SK-N-SH (cell line): ENCODE measurements at regions not wholly inside any gene's neighbourhood (a gene's known extent, or its start where the extent isn't known, plus 50 kb on each side); places are given as distances from the start of the nearest gene placed in this dataset.

Experiments used
- CTCF ChIA-PET: fragments of 300-600, 350-600 bp; formaldehyde crosslinking; extraction: SDS; loops from one replicate; lab custom pipeline; 2021; lab: Yijun Ruan, JAX
- POLR2A ChIA-PET: fragments of 350-600 bp; sonication (Branson Sonifier 250); formaldehyde crosslinking; extraction: SDS; loops from one replicate; lab custom pipeline; 2020; ENCODE audit warnings: antibody characterized with exemption, inconsistent platforms; lab: Yijun Ruan, JAX
- DNase-seq: peaks from one replicate; pipeline ENCODE4 v3.0.0; 2012
- H2AFZ ChIP-seq: fragments of 200-600 bp; sonication (generic); 2 replicates; pipeline ENCODE4 v1.8.1; 2016; ENCODE audit warnings: antibody characterized with exemption, mild to moderate bottlenecking, low read depth
- H3F3A ChIP-seq: fragments of 200-600 bp; sonication (generic); replicated peaks from 2 replicates; pipeline ENCODE3; 2016; ENCODE audit warnings: antibody characterized with exemption, mild to moderate bottlenecking; ENCODE audit not compliant: insufficient read depth
- H3K27ac ChIP-seq, 2 experiments: fragments of 200-500 bp in 1 of 2; fragments of 200-600 bp in 1 of 2; sonication (Bioruptor generic) in 1 of 2; sonication (generic), shearing (Covaris generic) in 1 of 2; 2 replicates each; pipeline versions ENCODE4 v1.5.1 to v1.6.1; 2014 to 2016; ENCODE audit warnings: low read depth in 2 of 2, inconsistent platforms in 1 of 2, low read length in 1 of 2, mild to moderate bottlenecking in 1 of 2, mixed read lengths in 1 of 2
- H3K27me3 ChIP-seq: fragments of 200-600 bp; sonication (generic), shearing (Covaris generic); 2 replicates; pipeline ENCODE4 v1.6.1; 2016; ENCODE audit warnings: mixed run types; ENCODE audit not compliant: insufficient read depth
- H3K36me3 ChIP-seq, 2 experiments: fragments of 200-500 bp in 1 of 2; fragments of 200-600 bp in 1 of 2; sonication (Bioruptor generic) in 1 of 2; sonication (generic) in 1 of 2; replicated peaks in 1 of 2; 2 replicates each; pipeline versions ENCODE3 to v1.5.1; 2014 to 2016; ENCODE audit warnings: low read length in 1 of 2, mild to moderate bottlenecking in 1 of 2; ENCODE audit not compliant: insufficient read depth in 2 of 2, control insufficient read depth in 1 of 2
- H3K4me1 ChIP-seq, 2 experiments: fragments of 200-500 bp in 1 of 2; fragments of 200-600 bp in 1 of 2; sonication (Bioruptor generic) in 1 of 2; sonication (generic), shearing (Covaris generic) in 1 of 2; 2 replicates each; pipeline versions ENCODE4 v1.5.1 to v1.6.1; 2014 to 2016; ENCODE audit warnings: low read depth in 1 of 2, low read length in 1 of 2, mixed run types in 1 of 2; ENCODE audit not compliant: insufficient read depth in 2 of 2, control insufficient read depth in 1 of 2
- H3K4me2 ChIP-seq: fragments of 200-600 bp; sonication (generic), shearing (Covaris generic); 2 replicates; pipeline ENCODE4 v1.6.1; 2017; ENCODE audit warnings: mixed run types
- H3K4me3 ChIP-seq, 2 experiments: fragments of 200-500 bp in 1 of 2; fragments of 200-600 bp in 1 of 2; sonication (Bioruptor generic) in 1 of 2; sonication (generic), shearing (Covaris generic) in 1 of 2; 2 replicates each; pipeline versions ENCODE4 v1.5.1 to v1.8.1; 2014 to 2016; ENCODE audit warnings: low read depth in 2 of 2, inconsistent platforms in 1 of 2, low read length in 1 of 2, mild to moderate bottlenecking in 1 of 2, mixed read lengths in 1 of 2, moderate library complexity in 1 of 2
- H3K79me2 ChIP-seq: fragments of 200-600 bp; sonication (generic); 2 replicates; pipeline ENCODE4 v1.8.1; 2017; ENCODE audit warnings: mild to moderate bottlenecking; ENCODE audit not compliant: insufficient read depth
- H3K9ac ChIP-seq: fragments of 200-600 bp; sonication (generic); 2 replicates; pipeline ENCODE4 v1.6.1; 2017; ENCODE audit warnings: mixed run types
- H3K9me2 ChIP-seq: fragments of 200-600 bp; sonication (generic); 2 replicates; pipeline ENCODE4 v1.6.1; 2017; ENCODE audit warnings: mixed run types
- H3K9me3 ChIP-seq: fragments of 200-600 bp; sonication (generic); 2 replicates; pipeline ENCODE4 v1.6.1; 2017; ENCODE audit warnings: mixed run types, mild to moderate bottlenecking, moderate library complexity
- H4K20me1 ChIP-seq: fragments of 200-600 bp; sonication (generic); 2 replicates; pipeline ENCODE4 v1.6.1; 2017; ENCODE audit warnings: mild to moderate bottlenecking, mixed run types; ENCODE audit not compliant: insufficient read depth
- CHD2 ChIP-seq: fragments of 150-350 bp; IDR thresholded peaks from 2 replicates; pipeline ENCODE4 v1.6.1; 2018; ENCODE audit warnings: low read length; ENCODE audit not compliant: partially characterized antibody
- ELF1 ChIP-seq: IDR thresholded peaks from 2 replicates; pipeline ENCODE4 v1.4.0; 2012
- EP300 ChIP-seq, 2 experiments: IDR thresholded peaks; 2 replicates each; pipeline versions ENCODE4 v1.4.0 to v1.6.1; 2012; ENCODE audit warnings: borderline replicate concordance in 1 of 2, low read depth in 1 of 2, low read length in 1 of 2
- FOSL2 ChIP-seq: IDR thresholded peaks from 2 replicates; pipeline ENCODE4 v1.4.0; 2012; ENCODE audit warnings: low read depth, mild to moderate bottlenecking, moderate library complexity, borderline replicate concordance
- FOXM1 ChIP-seq: IDR thresholded peaks from 2 replicates; pipeline ENCODE4 v1.4.0; 2012; ENCODE audit warnings: low read depth, mild to moderate bottlenecking
- GABPA ChIP-seq: IDR thresholded peaks from 2 replicates; pipeline ENCODE4 v1.4.0; 2012; ENCODE audit warnings: low read depth, mild to moderate bottlenecking
- GATA2 ChIP-seq: sonication (generic); formaldehyde crosslinking; IDR thresholded peaks from 2 replicates; pipeline ENCODE4 v1.5.0; 2020; ENCODE audit warnings: mild to moderate bottlenecking, missing genetic modification reagents
- IRF3 ChIP-seq: fragments of 150-350 bp; IDR thresholded peaks from 2 replicates; pipeline ENCODE4 v1.6.1; 2016; ENCODE audit warnings: mild to moderate bottlenecking, low read depth, low read length
- MEF2A ChIP-seq: IDR thresholded peaks from 2 replicates; pipeline ENCODE4 v1.4.0; 2012; ENCODE audit warnings: low read depth, borderline replicate concordance
- MXI1 ChIP-seq: IDR thresholded peaks from 2 replicates; pipeline ENCODE4 v1.6.1; 2012; ENCODE audit warnings: mild to moderate bottlenecking, low read depth, low read length, improper control_type of control experiment
- PBX3 ChIP-seq: IDR thresholded peaks from 2 replicates; pipeline ENCODE4; 2012
- POLR2AphosphoS5 ChIP-seq: IDR thresholded peaks from 2 replicates; pipeline ENCODE4 v1.6.1; 2012; ENCODE audit warnings: low read depth, low read length
- RFX5 ChIP-seq: IDR thresholded peaks from 2 replicates; pipeline ENCODE4 v1.6.1; 2012; ENCODE audit warnings: mild to moderate bottlenecking, improper control_type of control experiment, low read length
- SIN3A ChIP-seq: IDR thresholded peaks from 2 replicates; pipeline ENCODE4 v1.6.1; 2012; ENCODE audit warnings: low read depth, mild to moderate bottlenecking, low read length, moderate library complexity, borderline replicate concordance
- SMC3 ChIP-seq: IDR thresholded peaks from 2 replicates; pipeline ENCODE4 v1.6.1; 2012; ENCODE audit warnings: low read depth, low read length, improper control_type of control experiment
- TCF12 ChIP-seq: IDR thresholded peaks from 2 replicates; pipeline ENCODE4 v1.4.0; 2012
- TEAD4 ChIP-seq: IDR thresholded peaks from 2 replicates; pipeline ENCODE4 v1.4.0; 2012; ENCODE audit warnings: mild to moderate bottlenecking, borderline replicate concordance; ENCODE audit not compliant: insufficient read depth
- USF1 ChIP-seq: IDR thresholded peaks from 2 replicates; pipeline ENCODE4 v1.4.0; 2012; ENCODE audit warnings: low read depth, borderline replicate concordance
- USF2 ChIP-seq: fragments of 150-350 bp; IDR thresholded peaks from 2 replicates; pipeline ENCODE4 v1.6.1; 2017; ENCODE audit warnings: antibody characterized with exemption, low read length, low read depth, borderline replicate concordance
- YY1 ChIP-seq: IDR thresholded peaks from 2 replicates; pipeline ENCODE4 v1.4.0; 2012; ENCODE audit warnings: low read depth, mild to moderate bottlenecking
- WGBS: methylation state at CpG from one replicate; pipeline ENCODE4 v1.1.6; 2017; ENCODE audit warnings: low lambda C conversion rate; 5-methylcytosine and 5-hydroxymethylcytosine counted together

- no peaks in the 10 kb centered on the region for H3K9me3 ChIP-seq
- H3K4me2 ChIP-seq: no peak overlapping the region
- no peak for TF ChIP-seq SIN3A
- no peak for TF ChIP-seq USF1
- TF ChIP-seq MXI1: no peak
- no peak for TF ChIP-seq IRF3
- TF ChIP-seq CHD2: no peak
- no peak for TF ChIP-seq SMC3
- no peaks in the 10 kb centered on the region for H3K79me2 ChIP-seq
- POLR2A ChIA-PET: no interaction called here
- DNase-seq: no peak
- no peaks in the 10 kb centered on the region for H4K20me1 ChIP-seq
- no peak overlapping the region for H3K27ac ChIP-seq
- no peaks in the 10 kb centered on the region for H3K4me1 ChIP-seq
- no peaks in the 10 kb centered on the region for H3K9me2 ChIP-seq
- CTCF ChIA-PET: no interaction called here
- no peaks in the 10 kb centered on the region for H3K36me3 ChIP-seq
- no peak overlapping the region for H3K9ac ChIP-seq
- no peaks in the 10 kb centered on the region for H3K27me3 ChIP-seq
- H2AFZ ChIP-seq: no peak overlapping the region
- H3F3A ChIP-seq: no peaks in the 10 kb centered on the region
- H3K4me3 ChIP-seq: no peak overlapping the region
- WGBS: no CpG with 5 or more reads among the region's 2 CpGs
Observed at GRCh38 chr9:23375511-23375910, 450.5 kb downstream of the ELAVL2 start.

GRCh38 chr9:23379842-23380241 lies 446.2 kb downstream of the ELAVL2 start:
- H3K4me3 ChIP-seq: no peak overlapping the region
- no peak overlapping the region for H3K4me2 ChIP-seq
- POLR2A ChIA-PET: no interaction called here
- H3K9ac ChIP-seq: no peak overlapping the region
- no peaks in the 10 kb centered on the region for H3K4me1 ChIP-seq
- no peaks in the 10 kb centered on the region for H3F3A ChIP-seq
- no peaks in the 10 kb centered on the region for H3K9me3 ChIP-seq
- no peak overlapping the region for H3K27ac ChIP-seq
- H3K27me3 ChIP-seq: no peaks in the 10 kb centered on the region
- no peaks in the 10 kb centered on the region for H3K36me3 ChIP-seq
- no peaks in the 10 kb centered on the region for H3K79me2 ChIP-seq
- CTCF ChIA-PET: no interaction called here
- TF ChIP-seq GATA2 (CRISPR knock-in tag) (no peak), IRF3 (no peak), GABPA (no peak), FOXM1 (no peak), ELF1 (no peak), FOSL2 (no peak), TCF12 (no peak), YY1 (no peak), EP300 (IDR thresholded peaks at IDR 0.05; ENCODE audit: borderline replicate concordance in 1 of 2, low read depth in 1 of 2, low read length in 1 of 2) (no peak), MXI1 (no peak), SMC3 (no peak), PBX3 (no peak), MEF2A (no peak), TEAD4 (no peak), RFX5 (no peak), POLR2AphosphoS5 (no peak), USF2 (no peak)
- TF ChIP-seq, all 33 proteins: peak for 0
- Histone ChIP-seq H3K9me2 (no peaks in the 10 kb centered on the region), H2AFZ (no peak overlapping the region), H4K20me1 (no peaks in the 10 kb centered on the region)
- 22% methylated on average over 4 of the region's 4 CpGs for WGBS
- DNase-seq: no peak
